ENCODE measurements at regions not wholly inside any gene's neighbourhood (a gene's known extent, or its start where the extent isn't known, plus 50 kb on each side); places are given as distances from the start of the nearest gene placed in this dataset.

DNA sequence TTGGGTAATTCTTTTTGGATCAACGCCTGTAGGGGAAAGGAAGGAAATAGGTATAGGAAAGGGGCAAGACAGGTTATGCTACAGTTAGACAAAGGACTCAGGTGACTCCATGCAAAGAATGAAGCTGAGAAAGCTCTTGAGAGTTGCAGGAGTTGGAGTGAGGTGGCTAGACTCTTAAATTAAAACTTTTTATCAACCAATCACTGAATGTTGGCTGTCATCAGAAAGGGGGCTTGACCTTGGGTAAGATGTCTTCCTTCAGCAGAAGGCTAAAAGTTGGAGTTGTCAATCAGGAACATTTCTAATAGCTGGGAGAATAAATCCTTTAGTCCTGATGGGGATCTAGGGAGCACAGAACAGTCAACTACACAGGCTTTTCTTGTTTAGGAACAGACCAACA lies 595.4 kb downstream of the SLC16A7 start:
- TF ChIP-seq, protein P1, sequence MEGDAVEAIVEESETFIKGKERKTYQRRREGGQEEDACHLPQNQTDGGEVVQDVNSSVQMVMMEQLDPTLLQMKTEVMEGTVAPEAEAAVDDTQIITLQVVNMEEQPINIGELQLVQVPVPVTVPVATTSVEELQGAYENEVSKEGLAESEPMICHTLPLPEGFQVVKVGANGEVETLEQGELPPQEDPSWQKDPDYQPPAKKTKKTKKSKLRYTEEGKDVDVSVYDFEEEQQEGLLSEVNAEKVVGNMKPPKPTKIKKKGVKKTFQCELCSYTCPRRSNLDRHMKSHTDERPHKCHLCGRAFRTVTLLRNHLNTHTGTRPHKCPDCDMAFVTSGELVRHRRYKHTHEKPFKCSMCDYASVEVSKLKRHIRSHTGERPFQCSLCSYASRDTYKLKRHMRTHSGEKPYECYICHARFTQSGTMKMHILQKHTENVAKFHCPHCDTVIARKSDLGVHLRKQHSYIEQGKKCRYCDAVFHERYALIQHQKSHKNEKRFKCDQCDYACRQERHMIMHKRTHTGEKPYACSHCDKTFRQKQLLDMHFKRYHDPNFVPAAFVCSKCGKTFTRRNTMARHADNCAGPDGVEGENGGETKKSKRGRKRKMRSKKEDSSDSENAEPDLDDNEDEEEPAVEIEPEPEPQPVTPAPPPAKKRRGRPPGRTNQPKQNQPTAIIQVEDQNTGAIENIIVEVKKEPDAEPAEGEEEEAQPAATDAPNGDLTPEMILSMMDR (IDR thresholded peaks at IDR 0.05; ENCODE audit: low read depth, low read length) = no peak
- no peak for TF ChIP-seq EZH2phosphoT487 (IDR thresholded peaks at IDR 0.05; ENCODE audit: low read depth)

Data from OCI-LY3 (cell line).